ENCODE measurements at regions not wholly inside any gene's neighbourhood (a gene's known extent, or its start where the extent isn't known, plus 50 kb on each side); places are given as distances from the start of the nearest gene placed in this dataset.
"Not testable (repeated sequence)": the region's sequence is repeated elsewhere in the genome, so short reads cannot be mapped to it uniquely, and the experiment has no call there.

GRCh38 chr7:114173170-114173890 is 241.3 kb upstream of the FOXP2 start:
- DNase-seq, result no peak

GRCh38 chr7:114169389-114169788 is 245.2 kb upstream of the FOXP2 start:
- not testable (repeated sequence) for DNase-seq

- no peak for DNase-seq
Observed at GRCh38 chr7:114160925-114161324, 242.1 kb upstream of the PPP1R3A start.

GRCh38 chr7:114158854-114159253 is 240.0 kb upstream of the PPP1R3A start:
- DNase-seq, result no peak

GRCh38 chr7:114158275-114158674 is 239.5 kb upstream of the PPP1R3A start:
- DNase-seq, result no peak

- no peak for DNase-seq
Observed at GRCh38 chr7:114156178-114156577, 237.4 kb upstream of the PPP1R3A start.

- DNase-seq, result no peak
Observed at GRCh38 chr7:114155116-114156110, 236.6 kb upstream of the PPP1R3A start.

GRCh38 chr7:114153700-114154099 is 234.9 kb upstream of the PPP1R3A start:
- DNase-seq, result no peak

- no peak for DNase-seq
Observed at GRCh38 chr7:114152314-114152938, 233.6 kb upstream of the PPP1R3A start.

- no peak for DNase-seq
Observed at GRCh38 chr7:114151777-114152176, 233.0 kb upstream of the PPP1R3A start.

- DNase-seq, result peak; percentile 18
Observed at GRCh38 chr7:114150689-114151088, 231.9 kb upstream of the PPP1R3A start.

GRCh38 chr7:114148779-114149178 is 230.0 kb upstream of the PPP1R3A start:
- no peak for DNase-seq

- no peak for DNase-seq
Observed at GRCh38 chr7:114141415-114141814, 222.6 kb upstream of the PPP1R3A start.

- no peak for DNase-seq
Observed at GRCh38 chr7:114140561-114140960, 221.8 kb upstream of the PPP1R3A start.

- not testable (repeated sequence) for DNase-seq
Observed at GRCh38 chr7:114139690-114140089, 220.9 kb upstream of the PPP1R3A start.

- no peak for DNase-seq
Observed at GRCh38 chr7:114138587-114138986, 219.8 kb upstream of the PPP1R3A start.

GRCh38 chr7:114133717-114134116 is 214.9 kb upstream of the PPP1R3A start:
- DNase-seq, result no peak

GRCh38 chr7:114130866-114131265 is 212.1 kb upstream of the PPP1R3A start:
- no peak for DNase-seq

- no peak for DNase-seq
Observed at GRCh38 chr7:114128880-114129279, 210.1 kb upstream of the PPP1R3A start.

- no peak for DNase-seq
Observed at GRCh38 chr7:114126095-114126494, 207.3 kb upstream of the PPP1R3A start.

- no peak for DNase-seq
Observed at GRCh38 chr7:114112806-114113205, 194.0 kb upstream of the PPP1R3A start.

- no peak for DNase-seq
Observed at GRCh38 chr7:114110666-114111065, 191.9 kb upstream of the PPP1R3A start.

GRCh38 chr7:114109721-114110120 is 190.9 kb upstream of the PPP1R3A start:
- DNase-seq, result no peak

Measured in NCI-H1092 treated with DMSO at 0.1 percent for 48 hours (cell line).